GM18519 (cell line): ENCODE measurements at regions not wholly inside any gene's neighbourhood (a gene's known extent, or its start where the extent isn't known, plus 50 kb on each side); places are given as distances from the start of the nearest gene placed in this dataset.

Experiments
- ATAC-seq: cut with Tn5 transposase; IDR thresholded peaks from one replicate; pipeline ENCODE4 v1.9.1; 2021; ENCODE audit warnings: mild to moderate bottlenecking, moderate library complexity; ENCODE audit not compliant: unreplicated experiment, low FRiP score

GRCh38 chr4:3818371-3818770 lies 52.2 kb downstream of the ADRA2C start:
- no peak for ATAC-seq

GRCh38 chr4:3819210-3819919 lies 53.2 kb downstream of the ADRA2C start:
- ATAC-seq: no peak

GRCh38 chr4:3820016-3820805 lies 54.0 kb downstream of the ADRA2C start:
- no peak for ATAC-seq

- ATAC-seq: no peak
Measured at GRCh38 chr4:3820806-3821579, 54.8 kb downstream of the ADRA2C start.

GRCh38 chr4:3821580-3822229 lies 55.5 kb downstream of the ADRA2C start:
- ATAC-seq: no peak

- ATAC-seq: no peak
Measured at GRCh38 chr4:3822230-3822947, 56.2 kb downstream of the ADRA2C start.

GRCh38 chr4:3823496-3824341 lies 57.5 kb downstream of the ADRA2C start:
- no peak for ATAC-seq

- no peak for ATAC-seq
Measured at GRCh38 chr4:3824521-3825270, 58.5 kb downstream of the ADRA2C start.

GRCh38 chr4:3825530-3825929 lies 59.3 kb downstream of the ADRA2C start:
- no peak for ATAC-seq

GRCh38 chr4:3826247-3827172 lies 60.3 kb downstream of the ADRA2C start:
- ATAC-seq: no peak

GRCh38 chr4:3827616-3828492 lies 61.7 kb downstream of the ADRA2C start:
- no peak for ATAC-seq

- no peak for ATAC-seq
Measured at GRCh38 chr4:3828546-3828945, 62.4 kb downstream of the ADRA2C start.

- no peak for ATAC-seq
Measured at GRCh38 chr4:3829211-3829955, 63.2 kb downstream of the ADRA2C start.

GRCh38 chr4:3829956-3830773 lies 64.0 kb downstream of the ADRA2C start:
- ATAC-seq: no peak
